CD14-positive monocyte (primary cell): ENCODE measurements at regions not wholly inside any gene's neighbourhood (a gene's known extent, or its start where the extent isn't known, plus 50 kb on each side); places are given as distances from the start of the nearest gene placed in this dataset.

Experiments
- DNase-seq, 3 donors: peaks; one replicate each; pipeline ENCODE4 v3.0.0-alpha.2; 2011 to 2022
- H2AFZ ChIP-seq: 2 replicates; pipeline ENCODE4 v1.6.0; 2012; ENCODE audit warnings: mild to moderate bottlenecking, low read depth, low read length, inconsistent platforms; ENCODE audit not compliant: insufficient read depth, poor library complexity, severe bottlenecking
- H3K27ac ChIP-seq, 2 donors: 1 replicate in 1 of 2; 2 replicates in 1 of 2; pipeline ENCODE4 v1.5.1; 2012 to 2013; ENCODE audit warnings: low read length in 2 of 2, control low read depth in 1 of 2, inconsistent platforms in 1 of 2, low read depth in 1 of 2, mild to moderate bottlenecking in 1 of 2
- H3K27me3 ChIP-seq, 2 donors: one replicate each; pipeline versions ENCODE4 v1.6.0 to v1.6.1; 2011 to 2013; ENCODE audit warnings: low read length in 2 of 2; ENCODE audit not compliant: control insufficient read depth in 2 of 2, insufficient read depth in 2 of 2
- H3K36me3 ChIP-seq, 2 donors: replicated peaks in 1 of 2; 1 replicate in 1 of 2; 2 replicates in 1 of 2; pipeline versions ENCODE4 v1.5.1 to v1.6.1; 2012 to 2013; ENCODE audit warnings: low read length in 2 of 2, control low read depth in 1 of 2, inconsistent platforms in 1 of 2, mild to moderate bottlenecking in 1 of 2; ENCODE audit not compliant: insufficient read depth in 2 of 2, control insufficient read depth in 1 of 2
- H3K4me1 ChIP-seq, 2 donors: 1 replicate in 1 of 2; 2 replicates in 1 of 2; pipeline versions ENCODE4 v1.5.1 to v1.6.1; 2012 to 2013; ENCODE audit warnings: low read length in 2 of 2, control low read depth in 1 of 2, inconsistent platforms in 1 of 2, mild to moderate bottlenecking in 1 of 2, moderate library complexity in 1 of 2; ENCODE audit not compliant: insufficient read depth in 2 of 2, control insufficient read depth in 1 of 2
- H3K4me2 ChIP-seq: replicated peaks from 2 replicates; pipeline ENCODE3; 2012; ENCODE audit warnings: low read length, moderate library complexity, mild to moderate bottlenecking; ENCODE audit not compliant: poor library complexity, severe bottlenecking; ENCODE audit errors: extremely low read depth
- H3K4me3 ChIP-seq, 3 experiments: fragments of 200-600 bp in 1 of 3; sonication (generic) in 1 of 3; replicated peaks in 1 of 3; 1 replicate in 2 of 3; 2 replicates in 1 of 3; pipeline ENCODE4 v1.5.1; 2011 to 2013; ENCODE audit warnings: low read length in 3 of 3, mild to moderate bottlenecking in 3 of 3, control low read depth in 2 of 3, low read depth in 2 of 3, inconsistent platforms in 1 of 3, moderate library complexity in 1 of 3
- H3K79me2 ChIP-seq: 2 replicates; pipeline ENCODE4 v1.6.0; 2012; ENCODE audit warnings: mild to moderate bottlenecking, control low read depth, inconsistent platforms, low read length, moderate library complexity; ENCODE audit not compliant: insufficient read depth
- H3K9ac ChIP-seq: 2 replicates; pipeline ENCODE4 v1.6.0; 2017; ENCODE audit warnings: low read length, mild to moderate bottlenecking; ENCODE audit not compliant: insufficient read depth, poor library complexity, severe bottlenecking
- H3K9me3 ChIP-seq, 2 donors: replicated peaks in 1 of 2; 1 replicate in 1 of 2; 2 replicates in 1 of 2; pipeline versions ENCODE4 v1.5.1 to v1.6.1; 2012 to 2013; ENCODE audit warnings: low read length in 2 of 2, control low read depth in 1 of 2; ENCODE audit not compliant: control insufficient read depth in 1 of 2, insufficient read depth in 1 of 2
- H4K20me1 ChIP-seq: 2 replicates; pipeline ENCODE4 v1.6.0; 2012; ENCODE audit warnings: mild to moderate bottlenecking, low read length, control low read depth, moderate library complexity; ENCODE audit not compliant: insufficient read depth
- H3K27ac Mint-ChIP-seq, 7 donors: one replicate each; pipeline ENCODE4 v1.8.0; 2020; ENCODE audit warnings: mild to moderate bottlenecking in 7 of 7, mixed read lengths in 7 of 7, moderate library complexity in 6 of 7, inconsistent platforms in 2 of 7
- H3K27me3 Mint-ChIP-seq, 3 donors: one replicate each; pipeline ENCODE4 v1.8.0; 2021 to 2022; ENCODE audit warnings: low read depth in 3 of 3, mild to moderate bottlenecking in 3 of 3, mixed read lengths in 3 of 3, moderate library complexity in 3 of 3, inconsistent platforms in 1 of 3
- H3K36me3 Mint-ChIP-seq, 2 donors: one replicate each; pipeline ENCODE4 v1.8.0; 2020; ENCODE audit warnings: mixed read lengths in 2 of 2, inconsistent platforms in 1 of 2, mild to moderate bottlenecking in 1 of 2
- H3K4me1 Mint-ChIP-seq: one replicate; pipeline ENCODE4 v1.8.0; 2020; ENCODE audit warnings: mild to moderate bottlenecking, mixed read lengths
- H3K4me3 Mint-ChIP-seq, 2 donors: one replicate each; pipeline ENCODE4 v1.8.0; 2020; ENCODE audit warnings: mild to moderate bottlenecking in 2 of 2, mixed read lengths in 2 of 2, moderate library complexity in 1 of 2
- H3K9me3 Mint-ChIP-seq, 7 donors: one replicate each; pipeline ENCODE4 v1.8.0; 2020 to 2022; ENCODE audit warnings: mixed read lengths in 7 of 7, mild to moderate bottlenecking in 6 of 7, moderate library complexity in 6 of 7, inconsistent platforms in 2 of 7
- CTCF ChIP-seq: fragments of 200-600 bp; IDR thresholded peaks from one replicate; pipeline ENCODE4 v1.8.0; 2022; ENCODE audit warnings: antibody characterized with exemption, mild to moderate bottlenecking
- WGBS: methylation state at CpG from one replicate; pipeline ENCODE4 v1.1.5; 2013; ENCODE audit warnings: missing lambda C conversion rate; ENCODE audit not compliant: insufficient coverage; 5-methylcytosine and 5-hydroxymethylcytosine counted together
- intact Hi-C, 2 donors: fragments of 100-400 bp; cut with micrococcal nuclease; formaldehyde crosslinking; loops; one replicate each; pipeline versions ENCODE4 v1.15.0 to v1.15.1; 2023

DNA sequence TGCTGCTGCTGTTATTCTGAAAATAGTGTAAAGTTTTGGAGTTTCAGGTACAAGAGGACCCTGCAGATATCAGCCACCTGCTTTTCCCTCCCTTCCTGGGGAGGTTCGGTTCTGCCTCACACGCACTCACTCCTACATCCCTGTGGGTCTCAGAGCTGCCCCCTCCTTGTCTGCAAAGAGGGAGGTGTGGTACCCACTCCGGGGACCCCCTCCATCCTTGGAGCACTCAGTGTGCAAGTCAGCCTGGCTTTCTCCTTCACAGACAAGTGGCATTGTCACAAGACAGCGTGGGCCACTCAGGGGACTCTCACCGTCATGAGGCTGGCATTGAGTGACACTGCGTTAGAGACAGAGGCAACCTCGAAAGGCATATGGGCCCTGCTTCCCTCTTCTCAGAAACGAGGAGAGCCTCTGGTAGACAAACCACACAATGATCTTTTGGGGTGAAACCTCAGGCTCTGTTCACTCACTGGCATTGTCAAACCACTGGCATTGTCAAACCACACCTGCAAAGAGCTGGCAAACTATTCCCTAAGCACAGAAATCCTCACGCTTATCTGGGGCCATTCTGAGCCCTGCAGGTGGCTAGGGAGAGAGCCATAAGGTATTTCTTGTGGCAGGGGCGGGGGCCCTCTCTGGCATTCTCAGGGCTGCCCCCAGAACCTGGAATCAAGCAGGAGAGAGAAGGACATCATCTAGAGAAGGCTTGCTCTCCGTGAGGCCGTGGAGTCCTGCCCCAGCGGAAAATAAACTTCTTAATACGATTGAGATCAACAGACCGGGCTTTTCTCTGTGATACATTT, 285.0 kb downstream of the SHOX start:
- Histone ChIP-seq H3K36me3 (no peaks in the 10 kb centered on the region), H4K20me1 (no peaks in the 10 kb centered on the region), H3K27ac (no peak overlapping the region), H3K4me3 (no peak overlapping the region), H2AFZ (no peak overlapping the region), H3K4me1 (no peaks in the 10 kb centered on the region), H3K9me3 (peaks cover 0 to 3% of the 10 kb centered on the region in 2 donors), H3K4me2 (no peak overlapping the region), H3K79me2 (no peaks in the 10 kb centered on the region), H3K27me3 (no peaks in the 10 kb centered on the region), H3K9ac (no peak overlapping the region)
- Mint-ChIP-seq H3K4me3 (no peak overlapping the region), H3K4me1 (no peaks in the 10 kb centered on the region), H3K27ac (peak overlapping the region in 1 of 7 donors; percentile 51), H3K9me3 (peaks cover 0 to 13% (median 0%) of the 10 kb centered on the region in 7 donors), H3K36me3 (no peaks in the 10 kb centered on the region), H3K27me3 (peaks cover 4 to 8% (median 5%) of the 10 kb centered on the region in 3 donors)
- intact Hi-C loops: no loop called here
- no peak for TF ChIP-seq CTCF
- no peak for DNase-seq
- 63% methylated on average over 8 of the region's 15 CpGs for WGBS

GRCh38 chrX:914206-914605, 283.6 kb downstream of the SHOX start:
- Histone ChIP-seq H3K4me3 (no peak overlapping the region), H2AFZ (no peak overlapping the region), H3K79me2 (no peaks in the 10 kb centered on the region), H3K27me3 (no peaks in the 10 kb centered on the region), H3K27ac (no peak overlapping the region), H3K9ac (no peak overlapping the region), H3K36me3 (no peaks in the 10 kb centered on the region), H4K20me1 (no peaks in the 10 kb centered on the region), H3K4me1 (no peaks in the 10 kb centered on the region), H3K9me3 (peaks cover 0 to 3% of the 10 kb centered on the region in 2 donors), H3K4me2 (no peak overlapping the region)
- no peaks in the 10 kb centered on the region for H3K4me1 Mint-ChIP-seq
- no peak for TF ChIP-seq CTCF
- DNase-seq: no peak
- H3K36me3 Mint-ChIP-seq: no peaks in the 10 kb centered on the region
- peaks cover 1 to 8% (median 2%) of the 10 kb centered on the region in 3 donors for H3K27me3 Mint-ChIP-seq
- no peak overlapping the region for H3K27ac Mint-ChIP-seq
- H3K4me3 Mint-ChIP-seq: no peak overlapping the region
- H3K9me3 Mint-ChIP-seq: peaks cover 0 to 10% (median under 1%) of the 10 kb centered on the region in 7 donors
- intact Hi-C loops: no loop called here
